ENCODE measurements at regions not wholly inside any gene's neighbourhood (a gene's known extent, or its start where the extent isn't known, plus 50 kb on each side); places are given as distances from the start of the nearest gene placed in this dataset.

DNA sequence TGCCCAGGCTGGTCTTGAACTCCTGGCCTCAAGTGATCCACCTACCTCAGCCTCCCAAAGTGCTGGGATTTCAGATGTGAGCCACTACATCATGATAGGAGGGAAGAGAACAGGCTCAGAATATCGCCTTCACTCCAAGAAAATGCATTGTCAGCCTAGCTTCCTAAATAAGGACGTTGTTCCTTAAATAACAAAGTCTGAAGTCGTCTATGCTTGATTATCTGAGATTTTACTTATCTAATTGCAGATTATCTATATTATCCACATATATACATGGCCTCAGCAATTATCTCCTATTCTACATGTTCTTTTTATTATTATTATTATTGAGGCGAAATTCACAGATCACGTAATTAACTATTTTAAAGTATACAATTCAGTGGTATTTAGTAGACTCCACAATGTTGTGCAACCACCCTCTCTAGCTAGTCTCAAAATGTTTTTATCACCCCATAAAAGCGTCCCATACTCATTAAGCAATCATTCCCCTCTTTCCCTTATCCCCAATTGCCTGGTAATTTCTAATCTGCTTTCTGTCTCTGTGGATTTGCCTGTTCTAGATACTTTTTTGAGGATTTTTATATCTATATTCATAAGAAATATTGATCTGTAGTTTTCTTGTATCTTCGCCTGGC lies 95.1 kb upstream of the RFX8 start:
- no peak for FAIRE-seq
- no peak for DNase-seq (ENCODE audit: insufficient read length)
- TF ChIP-seq POLR2AphosphoS5 (IDR thresholded peaks at IDR 0.05; ENCODE audit: low read depth, low read length) (no peak), TAF1 (IDR thresholded peaks at IDR 0.05; ENCODE audit: borderline replicate concordance, low read depth, low read length) (no peak), POLR2A (IDR thresholded peaks at IDR 0.05; ENCODE audit: low read depth, low read length) (no peak)

DNA sequence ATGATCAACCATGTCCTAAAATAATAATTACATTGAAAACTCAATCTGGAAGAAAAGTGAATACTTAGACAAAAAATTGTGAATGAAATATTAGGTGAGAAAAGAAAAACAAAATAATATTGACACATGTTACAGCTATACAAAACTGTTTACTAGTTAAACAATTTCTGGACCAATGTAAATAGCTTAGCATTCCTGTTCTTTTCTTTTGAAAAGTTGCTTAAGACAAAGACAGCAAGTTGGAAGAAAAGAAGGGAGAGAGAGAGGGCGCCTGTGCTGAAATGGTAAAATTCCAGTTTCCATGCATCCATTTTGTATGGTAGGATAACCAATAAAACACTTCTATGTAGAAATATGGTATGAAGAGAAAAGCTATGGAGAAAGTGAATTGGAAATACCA lies 94.1 kb upstream of the RFX8 start:
- no peak for TF ChIP-seq POLR2A (IDR thresholded peaks at IDR 0.05; ENCODE audit: low read depth, low read length)
- TF ChIP-seq TAF1 (IDR thresholded peaks at IDR 0.05; ENCODE audit: borderline replicate concordance, low read depth, low read length) = no peak
- TF ChIP-seq POLR2AphosphoS5 (IDR thresholded peaks at IDR 0.05; ENCODE audit: low read depth, low read length) = no peak
- FAIRE-seq = no peak
- no peak for DNase-seq (ENCODE audit: insufficient read length)

GRCh38 chr2:101566632-101567228 lies 91.8 kb upstream of the RFX8 start:
- TF ChIP-seq TAF1 (IDR thresholded peaks at IDR 0.05; ENCODE audit: borderline replicate concordance, low read depth, low read length) = no peak
- no peak for TF ChIP-seq POLR2A (IDR thresholded peaks at IDR 0.05; ENCODE audit: low read depth, low read length)
- no peak for TF ChIP-seq POLR2AphosphoS5 (IDR thresholded peaks at IDR 0.05; ENCODE audit: low read depth, low read length)
- no peak for DNase-seq (ENCODE audit: insufficient read length)
- FAIRE-seq = no peak

DNA sequence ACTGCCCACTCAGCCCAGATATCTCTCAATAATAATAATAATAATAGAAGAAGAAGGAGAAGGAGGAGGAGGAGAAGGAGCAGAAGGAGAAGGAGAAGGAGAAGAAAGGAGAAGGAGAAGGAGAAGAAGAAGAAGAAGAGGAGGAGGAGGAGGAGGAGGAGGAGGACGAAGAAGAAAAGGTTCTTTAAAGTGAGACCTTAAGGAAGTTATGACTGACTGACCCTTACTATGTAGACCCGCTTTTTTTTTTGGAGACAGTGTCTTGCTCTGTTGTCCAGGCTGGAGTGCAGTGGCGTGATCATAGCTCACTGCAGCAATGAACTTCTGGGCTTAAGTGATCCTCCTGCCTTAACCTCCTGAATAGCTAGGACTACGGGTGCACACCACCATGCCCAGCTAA lies 88.9 kb upstream of the RFX8 start:
- no peak for FAIRE-seq
- no peak for DNase-seq (ENCODE audit: insufficient read length)
- TF ChIP-seq POLR2AphosphoS5 (IDR thresholded peaks at IDR 0.05; ENCODE audit: low read depth, low read length) (no peak), POLR2A (IDR thresholded peaks at IDR 0.05; ENCODE audit: low read depth, low read length) (no peak), TAF1 (IDR thresholded peaks at IDR 0.05; ENCODE audit: borderline replicate concordance, low read depth, low read length) (no peak)

DNA sequence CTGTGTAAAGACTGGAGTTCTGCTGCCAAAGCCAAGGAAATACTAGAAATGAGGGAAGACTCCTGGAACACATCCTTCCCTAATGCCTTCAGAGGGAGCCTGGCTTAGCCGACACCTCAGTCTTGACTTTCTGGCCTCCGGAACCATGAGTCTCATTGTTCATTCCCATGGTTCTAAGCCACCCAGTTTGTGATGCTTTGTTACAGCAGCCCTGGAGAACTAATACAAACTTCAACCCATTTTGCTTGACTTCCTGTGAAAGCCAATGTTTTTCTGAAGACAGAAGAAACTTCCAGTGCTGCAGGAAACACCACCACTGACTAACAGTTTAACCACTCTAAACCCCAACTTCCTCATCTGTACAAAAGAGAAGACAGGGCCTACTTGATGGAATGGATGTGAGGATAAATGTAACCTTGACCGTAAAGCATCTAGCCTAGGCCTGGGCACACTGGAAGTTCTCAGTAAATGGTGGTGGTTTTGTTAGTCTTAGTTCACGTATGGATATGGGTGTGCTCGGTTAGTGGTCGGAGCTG lies 85.9 kb upstream of the RFX8 start:
- TF ChIP-seq POLR2A (IDR thresholded peaks at IDR 0.05; ENCODE audit: low read depth, low read length) (no peak), TAF1 (IDR thresholded peaks at IDR 0.05; ENCODE audit: borderline replicate concordance, low read depth, low read length) (no peak), POLR2AphosphoS5 (IDR thresholded peaks at IDR 0.05; ENCODE audit: low read depth, low read length) (no peak)
- DNase-seq (ENCODE audit: insufficient read length) = no peak
- no peak for FAIRE-seq

DNA sequence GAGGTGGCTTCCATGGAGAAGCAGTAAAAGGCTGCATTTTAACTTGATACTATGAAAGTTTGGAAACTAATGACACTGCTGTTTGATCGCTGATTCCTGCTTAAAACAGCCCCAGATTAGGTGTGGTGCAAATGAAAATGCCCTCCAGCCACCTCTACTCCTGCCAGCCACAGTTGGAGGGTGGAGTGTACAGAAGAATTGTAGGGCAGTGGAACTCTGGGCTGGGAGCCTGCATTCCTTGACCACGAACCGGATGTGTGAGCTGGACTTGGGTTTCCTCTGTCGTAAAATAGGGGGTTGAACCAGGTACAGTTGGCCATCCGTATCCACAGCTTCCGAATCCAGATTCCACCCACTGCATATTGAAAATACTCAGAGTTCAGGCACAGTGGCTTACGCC lies 84.6 kb upstream of the RFX8 start:
- TF ChIP-seq POLR2A (IDR thresholded peaks at IDR 0.05; ENCODE audit: low read depth, low read length) = no peak
- TF ChIP-seq POLR2AphosphoS5 (IDR thresholded peaks at IDR 0.05; ENCODE audit: low read depth, low read length) = no peak
- TF ChIP-seq TAF1 (IDR thresholded peaks at IDR 0.05; ENCODE audit: borderline replicate concordance, low read depth, low read length) = no peak
- no peak for DNase-seq (ENCODE audit: insufficient read length)
- no peak for FAIRE-seq

DNA sequence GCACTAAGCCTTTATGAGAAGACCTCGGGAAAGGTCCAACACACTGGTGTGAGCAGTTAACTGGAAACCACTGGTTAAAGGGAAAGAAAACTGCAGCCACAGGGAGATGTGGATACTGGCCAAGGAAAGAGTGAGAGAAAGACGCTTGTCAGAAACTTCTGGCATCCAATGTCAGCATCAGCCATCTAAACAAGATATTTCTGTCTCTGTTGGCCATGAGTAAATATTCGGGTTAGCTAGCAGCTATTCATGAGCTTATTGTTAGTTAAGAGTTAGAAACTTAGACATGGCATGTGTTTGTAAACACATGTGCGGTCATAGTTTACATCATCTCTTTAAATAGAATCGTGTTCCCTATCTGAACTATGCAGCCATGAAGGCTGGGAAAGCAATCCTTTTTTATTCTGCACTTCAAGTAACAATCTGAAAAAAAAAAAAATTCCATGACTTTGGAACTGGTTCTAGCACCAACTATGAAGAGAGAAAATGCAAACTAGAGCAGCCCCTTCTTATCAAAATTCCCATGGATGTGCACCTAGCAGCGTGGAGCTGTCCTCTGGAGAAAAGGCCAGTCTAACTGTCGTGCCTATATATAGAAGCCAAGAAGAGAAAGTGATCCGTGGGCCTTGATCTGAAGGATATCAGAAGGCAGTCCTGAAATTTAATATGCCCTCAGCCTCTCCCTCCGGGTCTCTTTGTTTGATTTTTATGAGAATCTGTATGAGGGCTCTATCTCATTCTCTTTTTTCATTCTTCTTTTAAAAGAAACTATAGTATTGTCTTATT lies 84.0 kb upstream of the RFX8 start:
- FAIRE-seq = no peak
- no peak for DNase-seq (ENCODE audit: insufficient read length)
- TF ChIP-seq POLR2A (IDR thresholded peaks at IDR 0.05; ENCODE audit: low read depth, low read length) (no peak), POLR2AphosphoS5 (IDR thresholded peaks at IDR 0.05; ENCODE audit: low read depth, low read length) (no peak), TAF1 (IDR thresholded peaks at IDR 0.05; ENCODE audit: borderline replicate concordance, low read depth, low read length) (no peak)

DNA sequence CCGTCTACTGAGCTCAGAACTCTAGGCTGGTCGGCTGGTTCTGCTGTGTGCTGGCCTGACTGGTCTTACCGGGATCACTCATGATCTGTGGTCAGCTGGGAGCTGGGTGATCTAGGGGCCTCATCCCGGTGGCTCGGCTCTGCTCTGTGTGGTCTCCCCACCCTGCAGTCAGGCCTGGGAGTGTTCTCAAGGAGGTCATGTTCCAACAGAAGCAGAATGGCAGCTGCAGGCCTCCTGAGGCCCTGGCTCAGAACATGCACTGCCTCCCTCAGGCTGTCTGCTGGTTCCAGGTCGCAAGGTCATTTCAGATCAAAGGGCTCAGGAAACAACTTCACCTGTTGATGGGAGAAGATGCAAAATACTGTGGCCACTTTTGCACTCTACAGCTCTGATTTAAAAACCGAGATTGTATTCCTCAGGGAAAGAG lies 81.1 kb upstream of the RFX8 start:
- FAIRE-seq = no peak
- no peak for TF ChIP-seq TAF1 (IDR thresholded peaks at IDR 0.05; ENCODE audit: borderline replicate concordance, low read depth, low read length)
- no peak for TF ChIP-seq POLR2AphosphoS5 (IDR thresholded peaks at IDR 0.05; ENCODE audit: low read depth, low read length)
- TF ChIP-seq POLR2A (IDR thresholded peaks at IDR 0.05; ENCODE audit: low read depth, low read length) = no peak
- DNase-seq (ENCODE audit: insufficient read length) = no peak

DNA sequence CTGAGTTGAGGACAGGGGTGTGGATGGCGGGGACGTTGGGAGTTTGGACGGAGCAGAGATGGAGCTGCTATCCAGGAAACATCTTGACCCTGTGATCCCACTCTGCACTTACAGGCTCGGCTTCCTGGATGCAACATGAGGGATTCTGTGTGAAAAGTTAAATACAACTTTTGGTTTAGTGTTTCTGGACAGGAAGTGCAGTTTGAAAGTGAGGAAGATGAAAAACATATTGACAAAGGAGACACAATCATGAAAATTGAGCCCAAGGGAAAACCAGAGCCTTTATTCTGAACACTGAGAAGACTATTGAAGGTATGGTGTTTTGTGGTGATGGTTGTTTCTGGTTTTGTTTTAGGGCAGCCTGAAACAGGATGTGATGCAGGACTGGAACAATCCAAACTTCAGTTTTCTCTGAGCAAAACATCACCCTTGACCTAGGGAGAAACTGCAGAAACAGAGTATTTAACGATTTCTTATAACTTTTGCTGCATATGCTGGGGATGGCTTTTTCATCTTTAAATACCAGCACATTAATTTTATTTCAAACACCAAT lies 76.5 kb upstream of the RFX8 start:
- TF ChIP-seq POLR2A (IDR thresholded peaks at IDR 0.05; ENCODE audit: low read depth, low read length) (no peak), TAF1 (IDR thresholded peaks at IDR 0.05; ENCODE audit: borderline replicate concordance, low read depth, low read length) (no peak), POLR2AphosphoS5 (IDR thresholded peaks at IDR 0.05; ENCODE audit: low read depth, low read length) (no peak)
- DNase-seq (ENCODE audit: insufficient read length) (no peak), FAIRE-seq (no peak)

GRCh38 chr2:101550555-101550954 lies 75.6 kb upstream of the RFX8 start:
- no peak for DNase-seq (ENCODE audit: insufficient read length)
- FAIRE-seq = no peak
- TF ChIP-seq POLR2AphosphoS5 (IDR thresholded peaks at IDR 0.05; ENCODE audit: low read depth, low read length) = no peak
- no peak for TF ChIP-seq POLR2A (IDR thresholded peaks at IDR 0.05; ENCODE audit: low read depth, low read length)
- TF ChIP-seq TAF1 (IDR thresholded peaks at IDR 0.05; ENCODE audit: borderline replicate concordance, low read depth, low read length) = no peak

DNA sequence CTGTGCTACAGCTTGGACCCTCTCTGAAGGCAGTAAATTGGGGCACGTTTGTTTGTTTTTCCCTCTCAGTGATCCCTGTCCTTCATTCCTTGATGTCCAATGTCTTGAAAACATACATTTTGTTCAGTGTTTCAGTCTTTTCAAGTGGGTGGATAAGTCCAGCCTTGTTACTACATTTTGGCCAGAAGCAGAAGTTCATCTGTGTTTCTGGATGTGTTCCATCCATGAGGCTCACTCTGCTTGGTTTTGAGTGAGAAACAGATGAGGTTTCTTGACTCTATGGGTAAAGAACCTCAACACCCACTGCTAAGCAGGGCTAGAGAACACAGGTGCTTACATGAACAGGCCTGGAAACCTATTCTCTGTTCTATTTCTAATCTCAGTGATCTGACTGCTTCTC lies 74.5 kb upstream of the RFX8 start:
- FAIRE-seq = no peak
- no peak for TF ChIP-seq TAF1 (IDR thresholded peaks at IDR 0.05; ENCODE audit: borderline replicate concordance, low read depth, low read length)
- TF ChIP-seq POLR2AphosphoS5 (IDR thresholded peaks at IDR 0.05; ENCODE audit: low read depth, low read length) = no peak
- no peak for TF ChIP-seq POLR2A (IDR thresholded peaks at IDR 0.05; ENCODE audit: low read depth, low read length)
- no peak for DNase-seq (ENCODE audit: insufficient read length)

All from GM12892 (cell line).